Renal cortical epithelial cell (primary cell): ENCODE measurements at regions not wholly inside any gene's neighbourhood (a gene's known extent, or its start where the extent isn't known, plus 50 kb on each side); places are given as distances from the start of the nearest gene placed in this dataset.
"Not testable (repeated sequence)": the region's sequence is repeated elsewhere in the genome, so short reads cannot be mapped to it uniquely, and the experiment has no call there.

Experiments used
- DNase-seq: peaks from one replicate; pipeline ENCODE4 v3.0.0-alpha.2; 2011; ENCODE audit warnings: low read depth

GRCh38 chr1:244297087-244297486, 154.6 kb downstream of the ADSS2 start:
- no peak for DNase-seq

DNA sequence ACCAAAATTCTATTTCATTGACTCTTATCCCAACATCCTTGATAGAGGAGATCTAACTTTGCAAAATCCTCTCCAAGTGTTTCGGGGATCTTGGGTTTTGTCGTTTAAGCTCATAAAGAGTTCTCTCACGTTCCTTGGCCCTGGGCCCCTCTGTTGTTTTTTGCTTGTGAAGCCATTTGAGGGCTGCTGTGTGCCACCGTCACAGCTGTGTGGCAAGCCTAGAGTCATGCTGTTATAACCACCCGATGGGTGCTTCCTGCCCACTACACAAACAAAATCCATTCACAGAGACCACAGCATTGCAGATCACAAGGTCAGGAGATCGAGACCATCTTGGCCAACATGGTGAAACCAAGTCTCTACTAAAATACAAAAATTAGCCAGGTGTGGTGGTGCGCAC, 154.1 kb downstream of the ADSS2 start:
- DNase-seq, result no peak

DNA sequence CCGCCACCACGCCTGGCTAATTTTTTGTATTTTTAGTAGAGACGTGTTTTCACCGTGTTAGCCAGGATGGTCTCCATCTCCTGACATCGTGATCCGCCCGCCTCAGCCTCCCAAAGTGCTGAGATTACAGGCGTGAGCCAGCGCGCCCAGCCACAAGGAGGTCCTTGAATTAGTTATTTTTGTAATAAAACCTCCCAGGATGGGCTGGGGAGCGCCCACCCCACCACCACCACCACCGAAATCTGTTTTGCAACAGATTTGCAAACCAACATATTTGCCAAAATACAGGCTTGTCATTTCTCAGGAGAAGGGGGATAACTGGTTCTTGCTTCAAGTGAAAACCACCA, 151.7 kb downstream of the ADSS2 start:
- DNase-seq, result not testable (repeated sequence)

DNA sequence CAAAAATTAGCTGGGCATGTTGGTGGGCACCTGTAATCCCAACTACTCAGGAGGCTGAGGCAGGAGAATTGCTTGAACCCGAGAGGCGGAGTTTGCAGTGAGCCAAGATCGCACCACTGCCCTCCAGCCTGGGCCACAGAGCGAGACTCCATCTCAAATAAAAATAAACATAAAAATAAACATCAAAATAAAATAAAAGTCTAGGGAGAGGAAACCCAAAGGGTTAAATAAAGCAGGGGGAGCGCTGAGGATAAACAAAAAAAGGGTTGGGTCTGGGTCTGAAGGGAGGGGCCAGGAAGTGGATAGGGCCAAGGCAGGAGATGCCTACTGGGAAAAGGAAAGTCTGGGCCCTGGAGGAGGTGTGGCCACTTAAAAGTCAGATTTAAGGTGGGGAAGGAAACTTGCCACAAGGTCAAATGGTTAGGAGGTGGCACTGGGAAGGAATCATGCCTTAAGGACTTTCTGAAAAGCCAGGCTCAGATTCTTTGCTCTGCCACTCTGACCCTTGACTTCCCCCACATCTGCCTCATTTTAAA, 150.0 kb downstream of the ADSS2 start:
- DNase-seq, result peak; percentile 39

- peak; percentile 89 for DNase-seq
Measured at GRCh38 chr1:244302876-244303609, 148.7 kb downstream of the ADSS2 start.

DNA sequence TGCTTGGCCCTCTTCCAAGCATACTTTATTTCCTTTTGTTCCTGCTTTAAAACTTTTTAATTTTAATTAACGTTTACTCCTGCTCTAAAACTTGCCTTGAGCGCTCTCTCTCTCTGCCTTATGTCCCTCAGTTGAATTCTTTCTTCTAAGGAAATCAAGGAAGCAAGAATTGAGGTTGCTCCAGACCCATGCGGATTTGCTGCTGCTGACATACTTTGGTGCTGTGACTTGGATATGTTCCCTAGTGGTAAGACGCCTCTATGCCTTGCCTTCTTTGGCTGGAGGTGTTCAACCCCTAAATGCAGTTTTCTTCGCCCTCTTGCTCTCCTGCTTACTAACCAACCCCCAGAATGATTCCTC, 148.1 kb downstream of the ADSS2 start:
- peak; percentile 36 for DNase-seq

- DNase-seq, result peak; percentile 87
Measured at GRCh38 chr1:244304156-244304555, 147.6 kb downstream of the ADSS2 start.

DNA sequence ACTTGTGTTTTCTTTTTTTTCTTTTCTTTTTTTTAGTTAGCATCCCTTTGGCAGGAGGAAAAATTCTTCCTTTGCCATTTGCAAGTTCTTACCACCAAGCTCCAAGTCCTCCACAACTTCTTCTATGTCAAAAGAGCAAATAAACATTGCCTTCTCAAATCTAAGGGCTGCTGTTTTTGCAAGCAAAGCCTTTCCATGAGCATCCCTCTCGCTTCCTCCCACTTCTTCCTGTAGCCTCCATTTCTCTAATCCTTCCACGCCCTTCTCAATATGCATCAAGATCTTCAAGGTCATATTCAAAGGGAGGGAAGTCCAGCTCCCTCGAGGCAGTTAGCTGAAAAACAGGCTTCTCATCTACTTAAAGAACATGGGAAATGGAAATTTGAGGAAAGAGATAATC, 147.1 kb downstream of the ADSS2 start:
- DNase-seq, result no peak

DNA sequence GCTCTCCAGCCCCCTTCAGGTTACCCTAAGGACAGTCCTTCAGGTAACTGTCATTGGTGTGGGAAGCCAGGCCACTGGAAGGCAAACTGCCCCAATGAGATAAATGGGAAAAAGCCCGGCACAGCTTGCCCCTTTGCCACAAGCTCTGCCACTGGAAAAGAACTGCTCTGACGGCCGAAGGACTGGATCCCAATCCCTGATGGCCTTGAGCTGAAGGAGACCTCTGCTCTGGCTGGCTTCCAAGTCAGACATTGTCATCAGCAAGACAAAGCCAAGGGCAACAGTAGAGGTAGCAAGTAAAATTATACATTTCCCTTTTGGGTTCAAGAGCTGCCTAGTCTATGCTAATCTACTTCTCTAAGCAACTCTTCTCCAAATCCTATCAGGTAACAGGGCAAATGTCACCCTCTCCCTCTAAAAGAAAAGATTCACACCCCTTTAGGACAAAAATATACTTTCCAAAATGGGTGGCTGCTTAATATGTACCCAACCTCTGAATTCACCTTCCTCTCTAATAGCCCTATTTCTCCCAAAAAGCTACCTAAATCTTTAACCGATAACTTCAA, 145.8 kb downstream of the ADSS2 start:
- no peak for DNase-seq

DNA sequence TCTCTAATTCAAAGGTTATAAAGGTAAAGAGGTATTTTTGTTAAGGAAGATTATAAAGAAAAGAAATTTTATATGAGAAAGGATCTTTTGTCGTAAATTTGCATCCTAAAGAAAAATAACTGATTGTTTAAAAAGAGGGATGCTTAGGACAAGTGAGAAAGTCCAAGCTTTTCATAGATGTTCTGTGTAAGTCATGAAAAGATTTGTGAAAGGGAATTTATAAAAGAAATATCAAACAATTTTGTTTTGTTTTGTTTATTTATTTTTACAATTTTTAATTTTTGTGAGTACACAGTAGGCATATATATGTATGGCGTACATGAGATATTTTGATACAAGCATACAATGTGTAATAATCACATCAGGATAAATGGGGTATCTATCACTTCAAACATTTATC, 145.2 kb downstream of the ADSS2 start:
- DNase-seq, result no peak

DNA sequence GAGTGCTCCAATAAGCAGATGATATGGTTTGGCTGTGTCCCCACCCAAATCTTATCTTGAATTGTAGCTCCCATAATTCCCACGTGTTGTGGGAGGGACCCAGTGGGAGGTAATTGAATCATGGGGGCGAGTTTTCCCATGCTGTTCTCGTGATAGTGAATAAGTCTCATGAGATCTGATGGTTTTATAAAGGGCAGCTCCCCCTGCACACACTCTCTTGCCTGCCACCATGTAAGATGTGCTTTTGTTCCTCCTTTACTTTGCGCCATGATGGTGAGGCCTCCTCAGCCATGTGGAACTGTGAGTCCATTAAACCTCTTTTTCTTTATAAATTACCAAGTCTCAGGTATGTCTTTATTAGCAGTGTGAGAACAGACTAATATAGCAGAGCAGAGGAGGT, 142.5 kb downstream of the ADSS2 start:
- not testable (repeated sequence) for DNase-seq

GRCh38 chr1:244311784-244312532, 139.8 kb downstream of the ADSS2 start:
- no peak for DNase-seq

- DNase-seq, result no peak
Measured at GRCh38 chr1:244313346-244313745, 138.4 kb downstream of the ADSS2 start.

GRCh38 chr1:244314921-244315559, 136.7 kb downstream of the ADSS2 start:
- peak; percentile 51 for DNase-seq

DNA sequence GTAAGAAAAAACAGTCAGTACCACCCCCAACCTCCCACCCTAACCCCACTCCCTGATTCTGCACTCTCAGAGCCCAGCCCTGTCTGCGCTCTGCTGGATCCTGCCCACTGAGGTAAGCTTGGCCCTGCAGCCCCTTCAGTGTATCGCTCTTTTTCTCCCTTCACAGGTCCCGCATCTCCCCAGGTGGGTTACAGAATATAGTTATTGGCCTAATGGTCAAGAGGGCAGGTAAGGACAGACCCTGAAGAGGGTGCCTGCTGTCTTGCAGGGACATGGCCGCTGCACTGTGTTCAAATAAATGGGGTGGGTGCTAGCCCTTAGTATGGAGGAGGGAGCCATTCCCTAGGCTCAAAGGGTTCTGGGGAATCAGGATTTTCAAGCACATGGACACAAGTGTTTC, 135.7 kb downstream of the ADSS2 start:
- no peak for DNase-seq

GRCh38 chr1:244316407-244316806, 135.3 kb downstream of the ADSS2 start:
- DNase-seq, result no peak

DNA sequence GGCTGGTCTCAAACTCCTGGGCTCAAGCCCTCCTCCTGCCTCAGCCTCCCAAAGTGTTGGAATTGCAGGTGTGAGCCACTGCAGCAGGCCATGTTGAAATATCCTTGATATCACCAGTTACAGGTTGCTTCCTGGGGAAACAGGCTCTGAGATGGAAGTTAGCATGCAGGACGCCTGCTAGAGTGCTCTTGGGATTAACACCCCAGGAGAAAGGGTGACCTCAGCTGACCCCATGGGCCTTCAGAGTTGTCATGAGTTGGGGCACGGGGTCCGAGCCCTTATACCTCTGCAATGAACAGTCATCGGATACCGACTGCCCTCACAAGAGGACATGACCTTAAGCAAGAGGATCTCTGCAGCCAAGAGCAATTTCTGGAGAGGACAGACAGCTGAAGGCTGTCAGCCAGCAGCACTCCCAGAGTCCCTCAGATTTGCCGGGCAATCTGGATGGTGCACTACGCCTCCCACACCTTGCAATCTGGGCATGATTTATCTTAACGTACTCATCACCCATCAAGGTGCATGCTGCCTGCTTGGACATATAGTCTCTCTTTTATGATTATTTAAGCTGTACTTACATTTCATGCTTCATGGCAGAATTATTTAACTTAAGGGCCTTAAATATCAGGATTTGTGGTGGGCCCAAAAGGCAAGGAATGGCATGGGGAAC, 134.6 kb downstream of the ADSS2 start:
- DNase-seq, result no peak

DNA sequence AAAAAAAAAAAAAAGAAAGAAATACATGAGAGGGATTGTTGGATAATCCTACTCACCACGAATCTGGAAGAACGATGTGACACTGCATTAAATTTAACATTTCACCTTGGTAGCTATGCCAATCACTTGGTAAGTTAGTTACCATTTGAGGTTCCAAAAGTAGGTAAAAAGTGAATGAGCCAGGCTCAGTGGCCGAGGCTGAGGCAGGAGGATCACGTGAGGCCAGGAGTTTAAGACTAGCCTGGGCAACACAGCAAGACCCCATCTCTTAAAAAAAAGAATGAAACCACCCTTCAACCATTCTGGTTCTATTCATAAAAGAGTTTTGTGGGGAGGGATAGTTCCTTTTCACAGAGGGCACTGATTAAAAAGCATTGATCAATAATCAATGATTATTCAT, 133.6 kb downstream of the ADSS2 start:
- no peak for DNase-seq

DNA sequence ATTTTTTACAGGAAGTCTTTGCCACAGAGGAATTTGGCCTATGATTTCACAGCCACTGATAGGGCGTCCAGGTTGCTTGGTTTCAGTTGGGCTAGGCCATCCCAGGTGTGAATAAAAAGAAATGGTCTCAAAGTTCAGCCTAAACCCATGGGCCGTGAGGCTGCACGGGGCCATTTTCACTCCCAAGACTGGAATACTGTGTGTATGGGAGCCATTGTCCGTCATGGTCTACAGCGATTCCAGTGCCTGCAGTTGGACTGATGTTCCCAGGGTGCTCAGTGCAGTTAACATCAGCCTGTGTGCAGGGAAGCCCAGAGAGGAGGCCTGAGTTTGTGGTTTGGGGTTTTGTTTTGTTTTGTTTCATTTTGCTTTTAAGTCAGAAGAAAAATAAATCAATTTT, 133.2 kb downstream of the ADSS2 start:
- DNase-seq, result no peak

- peak; percentile 87 for DNase-seq
Measured at GRCh38 chr1:244319283-244320132, 132.2 kb downstream of the ADSS2 start.

GRCh38 chr1:244322181-244322580, 129.5 kb downstream of the ADSS2 start:
- DNase-seq, result peak; percentile 14
